Vagina (tissue), 2 donors: ENCODE measurements at regions not wholly inside any gene's neighbourhood (a gene's known extent, or its start where the extent isn't known, plus 50 kb on each side); places are given as distances from the start of the nearest gene placed in this dataset.

Experiments
- DNase-seq, 2 donors: peaks; one replicate each; pipeline ENCODE4 v3.0.0-alpha.2; 2017; ENCODE audit errors: extremely low spot score in 2 of 2
- H3K27ac ChIP-seq: fragments of 200-600 bp; sonication (generic); one replicate; pipeline ENCODE4 v1.5.1; 2019
- H3K27me3 ChIP-seq: fragments of 200-600 bp; sonication (generic); one replicate; pipeline ENCODE4 v1.5.1; 2019
- H3K36me3 ChIP-seq, 2 donors: fragments of 200-600 bp; sonication (generic); one replicate each; pipeline ENCODE4 v1.5.1; 2017 to 2019
- H3K4me1 ChIP-seq: fragments of 200-600 bp; sonication (generic); one replicate; pipeline ENCODE4 v1.5.1; 2019
- H3K4me3 ChIP-seq, 2 donors: fragments of 200-600 bp; sonication (generic); 1 replicate in 1 of 2; 2 replicates in 1 of 2; pipeline ENCODE4 v1.5.1; 2016 to 2019
- H3K9me3 ChIP-seq: fragments of 200-600 bp; sonication (generic); one replicate; pipeline ENCODE4 v1.5.1; 2019
- CTCF ChIP-seq, 3 experiments: fragments of 450-650 bp in 2 of 3; fragments of 200-600 bp in 1 of 3; sonication (generic) in 1 of 3; IDR thresholded peaks; one replicate each; pipeline ENCODE4 v1.5.1; 2017 to 2019; ENCODE audit warnings: antibody characterized with exemption in 3 of 3, mild to moderate bottlenecking in 2 of 3, moderate library complexity in 2 of 3
- POLR2A ChIP-seq, 2 donors: fragments of 450-650 bp; IDR thresholded peaks; one replicate each; pipeline ENCODE4 v1.6.1; 2017; ENCODE audit warnings: antibody characterized with exemption in 2 of 2, mild to moderate bottlenecking in 2 of 2, moderate library complexity in 2 of 2
- POLR2AphosphoS5 ChIP-seq, 2 donors: sonication (generic); formaldehyde crosslinking; IDR thresholded peaks; one replicate each; pipeline ENCODE4 v1.9.0; 2017; ENCODE audit warnings: antibody characterized with exemption in 2 of 2, mild to moderate bottlenecking in 2 of 2, low read depth in 1 of 2; ENCODE audit not compliant: insufficient read depth in 1 of 2
- intact Hi-C: fragments of 100-400 bp; cut with DNase I; formaldehyde crosslinking; loops from one replicate; pipeline ENCODE4 v1.15.1; 2023

DNA sequence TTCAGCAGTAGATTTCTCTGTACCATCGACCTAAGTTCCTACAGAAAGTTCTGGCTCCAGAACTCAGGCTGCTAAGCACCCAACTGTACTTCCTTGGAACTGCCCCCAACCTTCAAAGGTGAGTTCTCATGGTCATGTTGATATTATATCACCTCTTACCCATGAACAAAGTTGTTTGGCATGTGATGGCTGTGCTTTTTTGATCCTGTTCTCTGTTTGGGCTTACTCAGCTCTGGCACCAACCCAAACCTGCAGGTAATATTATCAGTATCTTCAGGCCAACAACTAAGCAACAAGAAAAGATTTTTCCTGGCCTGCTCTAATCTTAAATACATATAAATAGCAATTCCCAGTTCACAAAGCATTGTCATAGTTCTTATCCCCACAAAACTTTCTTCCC lies 318.7 kb upstream of the LMCD1 start:
- no peak for DNase-seq
- no peaks in the 10 kb centered on the region for H3K27me3 ChIP-seq
- no peaks in the 10 kb centered on the region for H3K4me1 ChIP-seq
- no peak overlapping the region for H3K27ac ChIP-seq
- TF ChIP-seq CTCF (IDR thresholded peaks at IDR 0.05) (no peak), POLR2AphosphoS5 (IDR thresholded peaks at IDR 0.05; ENCODE audit: insufficient read depth in 1 of 2, low read depth in 1 of 2) (no peak), POLR2A (IDR thresholded peaks at IDR 0.05) (no peak)
- no peaks in the 10 kb centered on the region for H3K36me3 ChIP-seq
- H3K4me3 ChIP-seq = no peak overlapping the region
- intact Hi-C loops = no loop called here
- H3K9me3 ChIP-seq = no peaks in the 10 kb centered on the region

GRCh38 chr3:8183627-8184026 lies 318.0 kb upstream of the LMCD1 start:
- no peaks in the 10 kb centered on the region for H3K4me1 ChIP-seq
- no peak for TF ChIP-seq CTCF (IDR thresholded peaks at IDR 0.05)
- no peak for TF ChIP-seq POLR2A (IDR thresholded peaks at IDR 0.05)
- no peak for TF ChIP-seq POLR2AphosphoS5 (IDR thresholded peaks at IDR 0.05; ENCODE audit: insufficient read depth in 1 of 2, low read depth in 1 of 2)
- H3K9me3 ChIP-seq = no peaks in the 10 kb centered on the region
- H3K27ac ChIP-seq = no peak overlapping the region
- H3K36me3 ChIP-seq = no peaks in the 10 kb centered on the region
- DNase-seq = no peak
- intact Hi-C loops = no loop called here
- no peaks in the 10 kb centered on the region for H3K27me3 ChIP-seq
- H3K4me3 ChIP-seq = no peak overlapping the region

DNA sequence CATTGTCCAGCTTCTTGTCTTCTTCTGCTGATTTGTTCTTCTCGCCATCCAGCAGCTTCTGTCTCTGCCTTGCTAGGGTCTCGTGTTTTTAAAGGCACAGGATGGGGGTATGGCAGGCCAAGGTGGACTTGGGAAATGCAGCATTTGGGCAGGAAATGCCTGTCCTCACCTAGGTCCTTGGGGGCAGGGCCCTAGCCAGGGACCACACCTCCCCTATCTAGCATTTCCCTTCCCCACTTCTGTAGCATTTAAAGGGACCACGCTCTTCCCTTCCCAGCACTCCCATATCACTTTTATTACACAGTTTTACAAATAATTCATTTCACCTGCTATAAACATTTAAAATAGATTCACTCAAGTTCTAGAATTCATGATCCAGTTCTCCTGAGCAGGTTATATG lies 315.4 kb upstream of the LMCD1 start:
- TF ChIP-seq CTCF (IDR thresholded peaks at IDR 0.05) (no peak), POLR2A (IDR thresholded peaks at IDR 0.05) (no peak), POLR2AphosphoS5 (IDR thresholded peaks at IDR 0.05; ENCODE audit: insufficient read depth in 1 of 2, low read depth in 1 of 2) (no peak)
- Histone ChIP-seq H3K27ac (no peak overlapping the region), H3K9me3 (no peaks in the 10 kb centered on the region), H3K27me3 (no peaks in the 10 kb centered on the region), H3K36me3 (no peaks in the 10 kb centered on the region), H3K4me3 (no peak overlapping the region), H3K4me1 (no peaks in the 10 kb centered on the region)
- DNase-seq = no peak
- intact Hi-C loops = no loop called here

GRCh38 chr3:8187996-8188395 lies 313.6 kb upstream of the LMCD1 start:
- DNase-seq = no peak
- Histone ChIP-seq H3K9me3 (no peaks in the 10 kb centered on the region), H3K27ac (no peak overlapping the region), H3K36me3 (no peaks in the 10 kb centered on the region), H3K27me3 (no peaks in the 10 kb centered on the region), H3K4me1 (no peaks in the 10 kb centered on the region), H3K4me3 (no peak overlapping the region)
- intact Hi-C loops = no loop called here
- TF ChIP-seq POLR2AphosphoS5 (IDR thresholded peaks at IDR 0.05; ENCODE audit: insufficient read depth in 1 of 2, low read depth in 1 of 2) (no peak), CTCF (IDR thresholded peaks at IDR 0.05) (no peak), POLR2A (IDR thresholded peaks at IDR 0.05) (no peak)

GRCh38 chr3:8189051-8189450 lies 312.6 kb upstream of the LMCD1 start:
- no peak for DNase-seq
- Histone ChIP-seq H3K27ac (no peak overlapping the region), H3K27me3 (no peaks in the 10 kb centered on the region), H3K36me3 (no peaks in the 10 kb centered on the region), H3K4me3 (no peak overlapping the region), H3K4me1 (no peaks in the 10 kb centered on the region), H3K9me3 (no peaks in the 10 kb centered on the region)
- no peak for TF ChIP-seq POLR2AphosphoS5 (IDR thresholded peaks at IDR 0.05; ENCODE audit: insufficient read depth in 1 of 2, low read depth in 1 of 2)
- no peak for TF ChIP-seq POLR2A (IDR thresholded peaks at IDR 0.05)
- no peak for TF ChIP-seq CTCF (IDR thresholded peaks at IDR 0.05)
- intact Hi-C loops = no loop called here
